SK-N-SH (cell line): ENCODE measurements at regions not wholly inside any gene's neighbourhood (a gene's known extent, or its start where the extent isn't known, plus 50 kb on each side); places are given as distances from the start of the nearest gene placed in this dataset.
A peak's percentile ranks its signal among the peaks of the same experiment; 100 is the strongest.

Source experiments
- CTCF ChIA-PET: fragments of 300-600, 350-600 bp; formaldehyde crosslinking; extraction: SDS; loops from one replicate; lab custom pipeline; 2021; lab: Yijun Ruan, JAX
- POLR2A ChIA-PET: fragments of 350-600 bp; sonication (Branson Sonifier 250); formaldehyde crosslinking; extraction: SDS; loops from one replicate; lab custom pipeline; 2020; ENCODE audit warnings: antibody characterized with exemption, inconsistent platforms; lab: Yijun Ruan, JAX
- DNase-seq: peaks from one replicate; pipeline ENCODE4 v3.0.0; 2012
- H2AFZ ChIP-seq: fragments of 200-600 bp; sonication (generic); 2 replicates; pipeline ENCODE4 v1.8.1; 2016; ENCODE audit warnings: antibody characterized with exemption, mild to moderate bottlenecking, low read depth
- H3F3A ChIP-seq: fragments of 200-600 bp; sonication (generic); replicated peaks from 2 replicates; pipeline ENCODE3; 2016; ENCODE audit warnings: antibody characterized with exemption, mild to moderate bottlenecking; ENCODE audit not compliant: insufficient read depth
- H3K27ac ChIP-seq, 2 experiments: fragments of 200-500 bp in 1 of 2; fragments of 200-600 bp in 1 of 2; sonication (Bioruptor generic) in 1 of 2; sonication (generic), shearing (Covaris generic) in 1 of 2; 2 replicates each; pipeline versions ENCODE4 v1.5.1 to v1.6.1; 2014 to 2016; ENCODE audit warnings: low read depth in 2 of 2, inconsistent platforms in 1 of 2, low read length in 1 of 2, mild to moderate bottlenecking in 1 of 2, mixed read lengths in 1 of 2
- H3K27me3 ChIP-seq: fragments of 200-600 bp; sonication (generic), shearing (Covaris generic); 2 replicates; pipeline ENCODE4 v1.6.1; 2016; ENCODE audit warnings: mixed run types; ENCODE audit not compliant: insufficient read depth
- H3K36me3 ChIP-seq, 2 experiments: fragments of 200-500 bp in 1 of 2; fragments of 200-600 bp in 1 of 2; sonication (Bioruptor generic) in 1 of 2; sonication (generic) in 1 of 2; replicated peaks in 1 of 2; 2 replicates each; pipeline versions ENCODE3 to v1.5.1; 2014 to 2016; ENCODE audit warnings: low read length in 1 of 2, mild to moderate bottlenecking in 1 of 2; ENCODE audit not compliant: insufficient read depth in 2 of 2, control insufficient read depth in 1 of 2
- H3K4me1 ChIP-seq, 2 experiments: fragments of 200-500 bp in 1 of 2; fragments of 200-600 bp in 1 of 2; sonication (Bioruptor generic) in 1 of 2; sonication (generic), shearing (Covaris generic) in 1 of 2; 2 replicates each; pipeline versions ENCODE4 v1.5.1 to v1.6.1; 2014 to 2016; ENCODE audit warnings: low read depth in 1 of 2, low read length in 1 of 2, mixed run types in 1 of 2; ENCODE audit not compliant: insufficient read depth in 2 of 2, control insufficient read depth in 1 of 2
- H3K4me2 ChIP-seq: fragments of 200-600 bp; sonication (generic), shearing (Covaris generic); 2 replicates; pipeline ENCODE4 v1.6.1; 2017; ENCODE audit warnings: mixed run types
- H3K4me3 ChIP-seq, 2 experiments: fragments of 200-500 bp in 1 of 2; fragments of 200-600 bp in 1 of 2; sonication (Bioruptor generic) in 1 of 2; sonication (generic), shearing (Covaris generic) in 1 of 2; 2 replicates each; pipeline versions ENCODE4 v1.5.1 to v1.8.1; 2014 to 2016; ENCODE audit warnings: low read depth in 2 of 2, inconsistent platforms in 1 of 2, low read length in 1 of 2, mild to moderate bottlenecking in 1 of 2, mixed read lengths in 1 of 2, moderate library complexity in 1 of 2
- H3K79me2 ChIP-seq: fragments of 200-600 bp; sonication (generic); 2 replicates; pipeline ENCODE4 v1.8.1; 2017; ENCODE audit warnings: mild to moderate bottlenecking; ENCODE audit not compliant: insufficient read depth
- H3K9ac ChIP-seq: fragments of 200-600 bp; sonication (generic); 2 replicates; pipeline ENCODE4 v1.6.1; 2017; ENCODE audit warnings: mixed run types
- H3K9me2 ChIP-seq: fragments of 200-600 bp; sonication (generic); 2 replicates; pipeline ENCODE4 v1.6.1; 2017; ENCODE audit warnings: mixed run types
- H3K9me3 ChIP-seq: fragments of 200-600 bp; sonication (generic); 2 replicates; pipeline ENCODE4 v1.6.1; 2017; ENCODE audit warnings: mixed run types, mild to moderate bottlenecking, moderate library complexity
- H4K20me1 ChIP-seq: fragments of 200-600 bp; sonication (generic); 2 replicates; pipeline ENCODE4 v1.6.1; 2017; ENCODE audit warnings: mild to moderate bottlenecking, mixed run types; ENCODE audit not compliant: insufficient read depth
- CHD2 ChIP-seq: fragments of 150-350 bp; IDR thresholded peaks from 2 replicates; pipeline ENCODE4 v1.6.1; 2018; ENCODE audit warnings: low read length; ENCODE audit not compliant: partially characterized antibody
- CTCF ChIP-seq: fragments of 200-600 bp; sonication (generic); IDR thresholded peaks from 2 replicates; pipeline ENCODE4 v1.6.1; 2017; ENCODE audit warnings: antibody characterized with exemption, mild to moderate bottlenecking, moderate library complexity
- EZH2phosphoT487 ChIP-seq: fragments of 200-600 bp; sonication (generic); IDR thresholded peaks from 2 replicates; pipeline ENCODE4 v1.6.1; 2017; ENCODE audit warnings: low read depth, mixed run types, mild to moderate bottlenecking, antibody characterized with exemption, moderate library complexity, borderline replicate concordance
- MEF2A ChIP-seq: IDR thresholded peaks from 2 replicates; pipeline ENCODE4 v1.4.0; 2012; ENCODE audit warnings: low read depth, borderline replicate concordance
- POLR2AphosphoS5 ChIP-seq: IDR thresholded peaks from 2 replicates; pipeline ENCODE4 v1.6.1; 2012; ENCODE audit warnings: low read depth, low read length
- RAD21 ChIP-seq: IDR thresholded peaks from 2 replicates; pipeline ENCODE4 v1.6.1; 2012; ENCODE audit warnings: mild to moderate bottlenecking, low read length
- RCOR1 ChIP-seq: fragments of 150-350 bp; IDR thresholded peaks from 2 replicates; pipeline ENCODE4 v1.6.1; 2017; ENCODE audit warnings: antibody characterized with exemption, low read length
- RFX5 ChIP-seq: IDR thresholded peaks from 2 replicates; pipeline ENCODE4 v1.6.1; 2012; ENCODE audit warnings: mild to moderate bottlenecking, improper control_type of control experiment, low read length
- SMC3 ChIP-seq: IDR thresholded peaks from 2 replicates; pipeline ENCODE4 v1.6.1; 2012; ENCODE audit warnings: low read depth, low read length, improper control_type of control experiment
- TAF1 ChIP-seq: IDR thresholded peaks from 2 replicates; pipeline ENCODE4 v1.6.1; 2012; ENCODE audit warnings: low read depth, mild to moderate bottlenecking, low read length, moderate library complexity, borderline replicate concordance
- USF1 ChIP-seq: IDR thresholded peaks from 2 replicates; pipeline ENCODE4 v1.4.0; 2012; ENCODE audit warnings: low read depth, borderline replicate concordance
- USF2 ChIP-seq: fragments of 150-350 bp; IDR thresholded peaks from 2 replicates; pipeline ENCODE4 v1.6.1; 2017; ENCODE audit warnings: antibody characterized with exemption, low read length, low read depth, borderline replicate concordance
- WGBS: methylation state at CpG from one replicate; pipeline ENCODE4 v1.1.6; 2017; ENCODE audit warnings: low lambda C conversion rate; 5-methylcytosine and 5-hydroxymethylcytosine counted together

GRCh38 chr10:83990126-83990525 is 149.2 kb upstream of the GHITM start:
- Histone ChIP-seq H3K79me2 (no peaks in the 10 kb centered on the region), H4K20me1 (no peaks in the 10 kb centered on the region), H3F3A (no peaks in the 10 kb centered on the region), H3K4me2 (no peak overlapping the region), H3K27me3 (no peaks in the 10 kb centered on the region), H3K4me3 (no peak overlapping the region), H3K9me2 (no peaks in the 10 kb centered on the region), H2AFZ (no peak overlapping the region), H3K9ac (no peak overlapping the region), H3K27ac (no peak overlapping the region), H3K36me3 (no peaks in the 10 kb centered on the region), H3K4me1 (no peaks in the 10 kb centered on the region), H3K9me3 (no peaks in the 10 kb centered on the region)
- WGBS = 15% methylated on average over 3 of the region's 3 CpGs
- ChIA-PET POLR2A (no interaction called here), CTCF (no interaction called here)
- TF ChIP-seq TAF1 (no peak), EZH2phosphoT487 (no peak), RCOR1 (no peak), MEF2A (no peak), USF1 (no peak), RFX5 (no peak), POLR2AphosphoS5 (no peak)
- no peak for DNase-seq

DNA sequence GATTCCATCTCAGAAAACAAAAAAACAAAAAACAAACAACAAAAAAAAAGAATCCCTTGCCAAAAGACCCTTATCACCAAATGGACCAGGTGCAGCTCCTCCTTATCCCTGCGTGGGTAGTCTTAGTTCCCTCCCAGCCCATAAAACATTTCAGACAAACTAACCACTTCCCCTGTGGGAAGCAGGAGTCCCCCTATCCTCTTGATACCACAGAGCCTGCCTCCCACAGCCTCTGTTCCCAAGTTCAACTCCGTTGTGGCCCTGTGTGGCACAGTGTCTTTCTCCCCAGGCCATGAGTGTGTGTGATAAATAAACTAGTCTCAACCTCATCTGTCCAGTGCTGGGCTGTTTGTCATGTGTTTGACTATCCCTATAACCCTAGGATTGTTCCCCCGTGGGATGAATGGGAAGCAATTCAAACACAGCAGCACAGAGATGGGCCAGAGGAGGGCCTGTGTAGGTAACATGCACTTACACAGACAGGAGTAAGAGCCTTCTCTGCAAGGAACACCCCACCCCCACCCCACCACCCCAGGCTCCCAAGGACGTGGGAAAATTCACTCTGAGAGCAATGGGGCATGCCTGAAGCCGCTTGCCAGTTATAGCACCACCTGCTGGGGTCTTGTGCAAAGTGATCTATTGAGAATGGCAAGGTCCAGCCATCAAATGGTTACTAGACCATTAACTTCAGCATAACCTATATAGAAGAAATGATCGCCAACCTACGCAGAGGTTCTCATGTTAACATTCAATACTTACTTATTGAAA is 147.1 kb upstream of the GHITM start:
- no peaks in the 10 kb centered on the region for H3F3A ChIP-seq
- DNase-seq = peak; percentile 30
- H3K27me3 ChIP-seq = no peaks in the 10 kb centered on the region
- H3K36me3 ChIP-seq = no peaks in the 10 kb centered on the region
- no peak overlapping the region for H3K9ac ChIP-seq
- no peak for TF ChIP-seq USF2
- TF ChIP-seq CTCF = peak; percentile 36
- peak; percentile 14; the same call in 1 of the 2 replicates for TF ChIP-seq SMC3
- peak; percentile 44; the same call in 1 of the 2 replicates for TF ChIP-seq RAD21
- no peak for TF ChIP-seq CHD2
- TF ChIP-seq TAF1 = no peak
- TF ChIP-seq RCOR1 = no peak
- no peaks in the 10 kb centered on the region for H4K20me1 ChIP-seq
- 31% methylated on average over 6 of the region's 7 CpGs for WGBS
- CTCF ChIA-PET = interaction anchor here (0.7 to 1.2 kb wide), 2 partner anchors 8 to 14 kb away, joined by 3 read pairs; no protein-coding TSS in a partner anchor
- no peak overlapping the region for H3K4me3 ChIP-seq
- H3K4me1 ChIP-seq = no peaks in the 10 kb centered on the region
- H2AFZ ChIP-seq = no peak overlapping the region
- no peaks in the 10 kb centered on the region for H3K9me3 ChIP-seq
- no peak overlapping the region for H3K4me2 ChIP-seq
- POLR2A ChIA-PET = no interaction called here
- no peaks in the 10 kb centered on the region for H3K79me2 ChIP-seq
- no peak overlapping the region for H3K27ac ChIP-seq
- H3K9me2 ChIP-seq = no peaks in the 10 kb centered on the region
